GM21576 (cell line): ENCODE measurements at regions not wholly inside any gene's neighbourhood (a gene's known extent, or its start where the extent isn't known, plus 50 kb on each side); places are given as distances from the start of the nearest gene placed in this dataset.
"Not testable (repeated sequence)": the region's sequence is repeated elsewhere in the genome, so short reads cannot be mapped to it uniquely, and the experiment has no call there.

Experiments used
- ATAC-seq: cut with Tn5 transposase; IDR thresholded peaks from one replicate; pipeline ENCODE4 v1.9.1; 2021; ENCODE audit warnings: mild to moderate bottlenecking, moderate library complexity; ENCODE audit not compliant: unreplicated experiment

DNA sequence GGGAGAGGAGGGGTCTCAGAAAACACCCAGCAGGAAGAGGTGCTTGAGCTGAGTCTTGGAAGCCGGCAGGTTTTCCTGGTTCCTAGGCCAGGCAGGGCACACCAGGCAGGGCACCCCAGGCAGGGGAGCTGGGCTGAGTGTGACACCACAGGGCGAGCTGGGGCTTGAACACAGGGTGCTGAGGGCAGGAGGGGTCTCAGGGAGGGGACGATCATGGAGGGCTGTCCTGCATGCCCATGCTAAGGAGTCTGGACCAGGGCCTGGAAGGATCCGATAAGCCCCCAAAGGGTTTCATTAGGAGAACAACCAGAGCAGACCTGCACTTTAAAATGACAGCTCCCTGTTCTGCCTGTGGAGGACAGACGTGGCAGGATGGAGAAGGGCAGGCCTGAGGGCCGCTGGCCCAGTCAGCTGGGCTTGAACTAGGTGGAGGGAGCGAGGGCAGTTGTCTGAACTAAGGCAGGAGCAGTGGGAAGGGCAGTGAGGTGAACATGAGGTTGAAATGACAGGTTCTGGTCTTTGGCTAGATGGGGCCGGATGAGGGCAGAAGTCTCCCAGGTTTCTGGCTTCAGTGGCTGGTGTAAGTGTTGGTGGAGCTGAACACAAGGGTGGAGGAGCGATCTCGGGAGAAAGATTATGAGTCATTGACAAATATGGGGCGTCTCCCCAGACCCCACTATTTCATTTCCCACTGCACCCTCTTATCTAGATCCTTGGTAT, 171.0 kb upstream of the PZP start:
- ATAC-seq, result no peak

DNA sequence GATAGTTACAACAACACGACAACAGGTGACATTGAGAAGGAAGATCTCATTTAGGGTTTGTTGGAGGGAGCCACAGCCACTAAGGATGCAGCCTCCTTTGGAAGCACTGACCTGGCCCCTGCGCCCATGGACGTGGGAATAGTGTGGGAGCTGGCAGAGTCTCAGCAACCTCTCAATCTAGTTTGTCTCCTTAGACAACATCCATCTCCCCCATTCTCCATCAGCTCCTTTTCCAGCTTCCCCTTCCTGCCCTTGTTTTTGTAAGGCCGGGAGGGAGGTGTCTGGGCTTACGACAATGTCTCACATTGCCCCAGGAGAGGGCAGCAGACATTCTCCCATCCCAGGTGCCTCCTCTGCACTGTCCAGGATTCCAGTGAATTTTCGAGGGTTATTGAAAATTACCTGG, 170.2 kb upstream of the PZP start:
- ATAC-seq, result no peak

DNA sequence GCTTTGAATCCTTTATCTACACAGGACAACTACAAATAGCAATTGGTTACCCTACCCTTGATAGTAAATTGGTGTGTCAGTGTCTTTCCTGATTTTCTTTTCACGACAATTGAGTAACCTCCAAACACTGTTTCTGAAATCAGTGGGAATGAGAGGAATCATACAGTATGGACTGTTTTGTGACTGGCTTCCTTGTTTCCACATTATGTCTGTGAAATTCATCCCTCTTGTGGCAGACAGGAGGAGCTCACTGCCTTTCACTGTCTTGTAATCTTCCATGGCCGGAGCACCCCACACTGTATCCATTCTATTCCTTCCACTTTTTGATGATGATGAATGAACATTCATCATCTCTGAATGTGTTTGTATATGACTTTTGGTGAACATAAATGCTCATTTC, 164.0 kb upstream of the PZP start:
- no peak for ATAC-seq

DNA sequence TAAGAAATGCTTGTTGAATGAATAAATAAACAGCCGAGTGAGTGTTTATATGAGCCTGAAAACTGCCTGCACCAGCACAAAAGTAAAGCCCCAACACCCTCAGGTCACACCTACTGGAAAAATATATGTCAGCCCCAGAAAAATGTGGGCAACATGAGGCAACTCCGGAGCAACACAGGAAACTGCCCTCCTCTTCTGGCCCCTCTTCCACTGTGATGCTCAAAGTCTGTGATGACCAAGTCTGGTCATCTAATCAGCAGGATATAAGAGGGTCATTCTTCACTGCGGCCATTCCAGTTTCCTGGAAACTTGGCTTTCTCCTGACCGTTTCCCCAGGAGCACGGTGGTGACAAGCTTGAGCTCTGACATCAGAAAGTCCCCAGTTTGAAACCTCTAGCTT, 159.6 kb upstream of the PZP start:
- no peak for ATAC-seq

DNA sequence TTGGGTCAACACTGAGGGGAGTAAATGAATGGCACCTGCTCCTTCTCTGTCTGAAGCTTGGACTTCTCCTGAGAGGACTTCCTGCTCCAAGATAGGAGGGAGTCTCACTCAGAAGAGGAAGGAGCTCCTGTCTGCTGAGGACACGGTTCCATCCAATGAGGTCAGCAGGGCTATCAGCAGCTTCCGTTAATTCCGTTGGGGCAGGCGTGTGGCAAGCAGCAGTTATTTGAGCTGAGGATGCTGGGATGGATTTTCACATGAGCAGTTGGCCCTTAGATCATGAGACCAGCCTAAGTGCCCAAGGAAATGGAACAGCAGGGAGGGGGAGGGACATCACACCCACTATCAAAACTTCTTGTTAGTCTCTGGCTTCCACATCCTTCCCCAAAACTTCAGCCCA, 159.0 kb upstream of the PZP start:
- no peak for ATAC-seq

DNA sequence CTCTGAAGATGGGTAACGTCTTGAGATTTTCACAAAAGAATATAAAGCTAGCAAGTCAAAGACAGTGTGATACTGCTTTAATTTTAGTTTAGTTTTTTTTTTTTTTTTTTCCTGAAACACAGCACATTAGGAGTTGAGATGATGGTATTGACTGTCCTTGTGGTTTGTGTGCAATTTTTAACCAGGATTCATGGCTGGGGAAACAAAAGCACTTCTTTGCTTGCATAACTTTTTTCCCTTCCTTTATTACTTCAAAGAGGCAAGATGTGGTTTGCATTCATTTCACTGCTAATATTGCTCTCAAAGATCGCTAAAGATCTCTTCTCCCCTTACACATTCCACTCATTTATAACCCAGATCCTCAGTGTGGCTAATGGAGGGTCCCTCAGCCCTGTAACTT, 157.1 kb upstream of the PZP start:
- no peak for ATAC-seq

DNA sequence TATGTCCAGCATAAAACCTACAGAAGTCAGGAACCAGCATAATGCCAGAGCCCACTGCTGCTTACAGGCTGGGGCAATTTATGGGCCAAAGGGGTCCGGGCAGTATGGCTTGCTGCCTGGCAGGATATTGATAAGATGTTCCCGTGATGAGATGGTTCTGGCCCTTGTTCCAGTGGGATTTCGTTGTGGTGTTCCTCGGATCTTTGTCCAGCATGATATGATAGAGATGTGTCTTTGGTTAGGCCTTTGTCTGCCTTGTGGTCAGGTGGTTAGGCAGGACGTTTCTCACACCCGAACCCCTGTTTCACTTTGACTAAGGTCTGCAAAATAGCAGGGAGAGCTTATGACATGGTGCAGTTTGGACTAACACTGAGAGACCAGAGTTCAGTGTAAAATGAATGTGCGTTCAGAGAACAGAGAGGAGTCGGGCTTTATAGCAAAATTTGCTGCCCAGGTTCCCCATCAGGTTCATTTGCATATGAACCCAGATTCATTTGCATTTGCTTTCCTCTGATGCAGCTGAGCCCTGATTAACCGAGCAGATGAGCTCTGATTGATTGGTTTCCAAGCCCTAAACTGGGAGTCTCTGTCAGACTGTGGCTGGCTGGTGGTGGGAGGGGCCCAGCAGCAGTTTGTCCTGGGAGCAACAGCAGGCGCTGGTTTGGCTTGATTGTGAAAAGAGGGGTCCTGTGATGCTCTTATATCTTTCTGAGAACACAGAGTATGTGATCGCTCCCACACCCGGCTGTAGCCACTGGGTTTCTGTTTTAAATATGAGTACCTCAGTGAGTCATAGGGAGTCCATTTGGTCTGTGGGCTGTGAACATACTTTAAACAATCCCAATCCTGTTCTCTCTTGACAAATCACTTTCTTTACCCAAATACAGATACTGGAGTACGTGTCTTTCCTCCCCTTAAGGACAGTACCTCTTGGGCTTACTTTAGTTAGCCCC, 156.3 kb upstream of the PZP start:
- ATAC-seq, result peak; percentile 86

DNA sequence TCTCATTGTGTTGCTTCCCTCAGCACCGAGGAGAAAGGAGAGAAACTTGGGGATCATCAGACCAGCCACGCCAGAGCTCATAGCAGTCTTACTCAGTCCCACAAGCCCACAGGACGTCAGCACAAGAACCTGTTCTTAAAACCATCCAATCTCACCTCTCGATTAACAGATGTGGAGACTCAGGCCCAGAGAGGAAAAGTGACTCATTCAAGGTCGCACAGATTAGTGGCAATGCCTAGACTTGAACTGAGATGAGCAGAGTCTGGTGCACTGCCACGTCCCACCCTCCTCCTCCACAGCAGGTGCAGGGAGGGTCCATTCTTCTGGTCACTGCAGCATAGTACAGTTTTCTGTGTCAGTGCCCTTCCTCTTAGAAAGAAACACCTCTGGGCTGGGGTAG, 154.9 kb upstream of the PZP start:
- ATAC-seq, result no peak

DNA sequence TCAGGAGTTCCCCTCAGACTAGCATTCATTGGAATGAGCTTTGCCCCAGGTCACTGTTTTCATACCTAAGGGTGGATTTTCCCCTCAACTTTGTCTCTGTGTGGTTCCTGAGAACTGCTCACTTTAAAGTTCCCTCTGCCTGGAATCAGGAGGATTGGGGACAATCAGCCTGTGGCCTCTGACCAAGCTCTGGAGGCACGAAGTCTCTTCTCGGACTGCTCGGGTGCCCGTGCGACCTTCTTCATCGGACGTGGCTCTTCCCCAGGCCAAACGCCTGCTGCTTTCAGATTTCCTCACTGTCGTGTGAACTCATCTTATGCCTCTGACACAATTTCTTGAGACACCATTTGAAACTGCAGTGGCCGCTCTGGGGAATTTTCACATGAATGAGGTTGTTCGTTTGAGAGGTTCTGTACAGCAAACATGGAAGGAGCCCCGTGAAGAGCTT, 153.7 kb upstream of the PZP start:
- no peak for ATAC-seq

DNA sequence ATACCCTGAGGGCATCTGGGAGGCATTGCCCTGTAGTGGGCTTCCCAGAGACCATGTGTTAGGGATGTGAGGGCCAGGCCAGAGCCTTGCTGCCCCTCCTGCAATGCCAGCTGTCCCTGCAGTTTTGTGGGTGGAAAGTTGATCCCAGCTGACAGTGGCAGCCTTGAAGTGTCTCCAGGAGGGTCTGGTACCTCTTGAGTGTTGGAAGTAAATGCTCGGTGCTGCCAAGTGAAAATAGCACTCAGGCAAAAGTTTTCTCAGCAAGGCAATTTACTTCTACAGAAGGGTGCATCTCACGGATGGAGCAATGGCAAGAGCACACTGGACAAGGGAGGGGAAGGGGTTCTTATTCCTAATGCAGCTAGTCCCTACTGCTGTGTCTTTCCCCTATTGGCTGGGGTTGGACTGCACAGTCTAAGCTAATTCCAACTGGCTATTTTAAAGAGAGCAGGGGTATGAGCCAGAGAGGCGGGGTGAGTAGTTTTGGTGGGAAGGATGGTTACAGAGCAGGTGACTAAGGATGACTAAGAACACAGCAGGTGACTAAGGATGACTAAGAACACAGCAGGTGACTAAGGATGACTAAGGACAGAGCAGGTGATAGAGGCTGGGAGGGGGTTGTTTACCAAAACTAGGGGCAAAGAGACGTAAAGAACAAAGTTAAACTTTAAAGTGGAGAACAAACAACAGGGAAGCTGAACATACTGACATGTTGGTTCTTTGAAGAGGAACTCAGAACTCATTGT, 146.0 kb upstream of the PZP start:
- not testable (repeated sequence) for ATAC-seq

DNA sequence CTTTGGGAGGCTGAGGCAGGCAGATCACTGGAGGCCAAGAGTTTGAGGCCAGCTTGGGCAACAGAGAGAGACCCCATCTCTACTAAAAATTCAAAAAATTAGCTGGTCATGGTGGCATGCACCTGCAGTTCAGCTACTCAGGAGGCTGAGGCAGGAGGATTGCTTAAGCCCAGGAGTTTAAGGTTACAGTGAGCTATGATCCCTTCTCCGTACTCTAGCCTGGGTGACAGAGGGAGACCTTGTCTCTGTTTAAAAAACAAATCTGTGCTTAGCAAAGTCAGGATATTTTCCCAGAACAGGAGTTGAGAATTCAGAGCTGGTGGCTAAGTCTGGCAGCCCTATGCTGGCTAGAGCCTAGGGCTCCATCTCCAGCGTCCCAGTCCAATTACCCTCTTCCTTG, 142.9 kb upstream of the PZP start:
- no peak for ATAC-seq

DNA sequence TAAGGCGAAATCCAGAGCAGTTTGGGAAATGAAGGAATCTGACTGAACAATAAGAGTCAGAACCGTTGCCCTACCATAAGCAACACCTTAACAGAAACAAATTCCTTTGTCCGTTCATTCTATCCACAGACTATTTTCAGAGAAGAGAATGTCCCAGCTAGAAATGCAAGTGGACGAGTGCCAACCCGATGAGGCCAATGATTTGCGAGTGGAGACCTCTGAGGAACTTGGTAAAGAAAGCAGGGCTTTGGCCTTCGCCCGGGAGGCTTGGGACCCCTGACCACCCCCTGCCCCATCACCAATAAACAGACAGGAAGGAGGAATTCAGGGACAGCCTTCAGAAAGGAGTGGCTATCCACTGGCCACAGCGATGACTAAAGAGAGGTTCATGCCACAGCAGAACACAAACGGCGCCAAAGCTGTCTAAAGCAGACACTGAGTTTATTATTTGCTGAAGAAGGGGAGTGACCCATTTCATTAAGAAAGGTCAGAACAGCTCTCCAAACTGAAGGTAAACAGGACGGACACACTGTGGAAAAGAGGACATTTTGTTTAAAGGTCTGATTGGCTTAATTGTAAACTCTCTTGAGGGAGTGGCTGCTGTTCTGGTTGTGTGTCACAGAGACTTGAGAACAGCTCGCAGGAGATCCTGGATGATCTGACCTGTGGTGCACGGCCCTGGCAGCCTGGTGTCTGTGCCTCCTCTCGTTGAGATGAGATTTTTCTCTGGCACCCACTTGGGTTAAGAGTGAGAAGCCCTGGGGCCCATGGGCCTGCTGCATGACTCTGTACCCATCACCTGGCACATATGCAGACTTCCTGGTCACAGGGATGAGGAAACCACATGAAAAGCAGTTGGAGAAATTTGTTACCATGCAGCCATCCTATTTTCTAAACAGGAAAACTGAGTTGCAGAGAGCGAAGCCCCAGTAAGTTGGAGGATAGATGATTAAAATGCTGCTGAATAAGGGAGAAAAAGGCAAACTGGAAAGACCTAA, 142.0 kb upstream of the PZP start:
- ATAC-seq, result no peak

DNA sequence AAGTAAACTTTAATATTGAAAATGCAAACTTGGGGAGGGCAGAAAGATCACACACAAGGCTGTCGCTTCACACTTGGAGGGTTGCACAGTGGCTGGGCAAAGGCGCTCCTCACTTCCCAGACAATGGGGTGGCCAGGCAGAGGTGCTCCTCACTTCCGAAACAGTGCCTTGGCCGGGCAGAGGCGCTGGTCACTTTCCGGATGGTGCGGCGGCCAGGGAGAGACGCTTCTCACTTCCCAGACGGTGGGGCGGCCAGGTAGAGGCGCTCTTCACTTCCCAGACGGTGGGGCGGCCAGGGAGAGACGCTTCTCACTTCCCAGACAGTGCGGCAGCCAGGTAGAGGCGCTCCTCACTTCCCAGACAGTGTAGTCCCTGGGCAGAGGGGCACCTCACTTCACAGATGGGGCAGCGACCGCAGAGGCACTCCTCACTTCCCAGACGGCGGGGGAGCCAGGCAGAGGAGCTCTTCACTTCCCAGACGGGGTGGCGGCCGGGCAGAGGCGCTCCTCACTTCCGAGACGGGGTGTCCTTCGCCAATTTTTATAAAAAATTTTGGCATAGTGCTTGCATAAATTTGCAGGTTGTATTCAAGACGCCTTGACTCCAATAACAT, 140.8 kb upstream of the PZP start:
- ATAC-seq, result no peak

DNA sequence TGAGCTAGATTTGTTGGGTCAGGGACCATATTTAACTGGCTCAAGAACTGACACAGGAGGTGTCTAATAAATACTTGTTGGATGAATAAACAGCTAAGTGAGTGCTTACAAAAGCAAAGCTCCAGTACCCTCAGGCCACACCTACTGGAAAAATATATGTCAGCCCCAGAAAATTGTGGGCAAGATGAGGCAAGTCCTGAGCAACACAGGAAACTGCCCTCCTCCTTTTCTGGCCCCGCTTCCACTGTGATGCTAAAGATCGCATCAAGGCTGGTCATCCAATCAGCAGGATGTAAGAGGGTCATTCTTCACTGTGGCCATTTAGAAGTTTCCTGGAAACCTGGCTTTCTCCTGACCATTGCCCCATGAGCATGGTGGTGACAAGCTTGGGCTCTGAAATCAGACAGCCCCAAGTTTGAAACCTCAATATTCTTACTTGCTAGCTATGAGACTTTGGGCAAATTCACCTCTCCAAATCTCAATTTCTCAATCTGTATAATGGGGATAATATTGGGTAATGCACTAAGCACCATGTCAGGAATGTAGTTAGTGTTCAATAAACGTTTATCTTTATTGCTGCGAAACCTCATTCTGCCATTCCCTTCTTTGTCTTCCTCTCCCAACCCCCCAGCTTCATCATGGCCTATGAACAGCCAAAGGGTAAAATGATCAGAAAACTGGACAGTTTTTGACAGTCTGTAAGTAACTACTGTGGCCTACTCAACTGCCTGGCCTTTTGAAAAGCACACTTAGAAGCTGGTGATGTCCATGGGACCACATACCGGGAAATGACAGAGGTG, 139.3 kb upstream of the PZP start:
- ATAC-seq, result no peak

DNA sequence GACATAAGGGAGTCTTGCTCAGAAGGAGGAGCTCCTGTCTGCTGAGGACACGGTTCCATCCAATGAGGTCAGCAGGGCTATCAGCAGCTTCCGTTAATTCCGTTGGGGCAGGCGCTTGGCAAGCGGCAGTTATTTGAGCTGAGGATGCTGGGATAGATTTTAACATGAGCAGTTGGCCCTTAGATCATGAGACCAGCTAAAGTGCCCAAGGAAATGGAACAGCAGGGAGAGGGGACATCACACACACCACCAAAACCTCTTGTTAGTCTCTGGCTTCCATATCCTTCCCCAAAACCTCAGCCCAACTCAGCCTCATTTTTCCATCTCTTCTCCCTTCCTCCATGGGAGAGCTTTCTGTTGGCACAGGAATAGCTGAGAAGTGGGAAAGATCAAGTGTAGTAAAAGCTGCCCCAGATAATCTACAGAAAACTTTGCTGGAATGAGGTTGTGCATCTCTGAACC, 138.7 kb upstream of the PZP start:
- ATAC-seq, result no peak

DNA sequence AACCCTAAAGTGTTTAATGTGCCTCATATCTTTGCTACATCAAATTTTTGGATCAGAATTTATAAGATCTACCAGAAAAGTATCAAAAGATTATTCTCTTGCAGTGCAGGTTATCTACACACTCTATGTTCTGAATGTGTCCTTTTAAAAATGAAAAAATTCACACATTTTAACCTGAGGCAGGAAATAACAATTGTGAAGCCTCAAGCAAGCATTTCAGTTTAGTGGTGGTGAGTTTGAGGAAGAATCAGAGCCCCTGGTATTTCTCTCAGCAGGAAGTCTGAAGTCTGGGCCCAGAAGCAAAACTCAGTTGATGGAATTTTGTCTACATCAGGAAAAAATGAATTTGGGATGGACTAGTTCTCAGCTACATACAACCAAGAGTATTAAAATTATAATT, 137.0 kb upstream of the PZP start:
- ATAC-seq, result no peak

DNA sequence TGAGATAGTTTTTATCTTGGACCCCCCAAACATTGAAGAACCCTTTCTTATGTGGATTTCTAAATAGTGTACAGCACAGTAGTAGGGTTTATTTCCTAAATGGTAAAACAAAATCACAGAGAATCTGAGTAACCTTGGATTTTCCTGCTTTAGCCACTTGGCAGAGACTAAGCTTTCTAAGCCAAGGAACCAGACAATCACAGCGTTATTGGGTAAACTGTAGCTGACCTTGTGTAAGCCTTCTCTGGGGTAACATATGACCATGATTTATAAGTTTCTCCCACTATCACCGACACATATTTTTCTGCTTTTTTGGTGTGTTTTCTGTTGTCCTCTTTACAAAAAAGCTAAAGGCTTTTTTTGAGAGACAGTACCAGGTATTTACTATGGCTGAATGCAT, 136.3 kb upstream of the PZP start:
- ATAC-seq, result no peak

DNA sequence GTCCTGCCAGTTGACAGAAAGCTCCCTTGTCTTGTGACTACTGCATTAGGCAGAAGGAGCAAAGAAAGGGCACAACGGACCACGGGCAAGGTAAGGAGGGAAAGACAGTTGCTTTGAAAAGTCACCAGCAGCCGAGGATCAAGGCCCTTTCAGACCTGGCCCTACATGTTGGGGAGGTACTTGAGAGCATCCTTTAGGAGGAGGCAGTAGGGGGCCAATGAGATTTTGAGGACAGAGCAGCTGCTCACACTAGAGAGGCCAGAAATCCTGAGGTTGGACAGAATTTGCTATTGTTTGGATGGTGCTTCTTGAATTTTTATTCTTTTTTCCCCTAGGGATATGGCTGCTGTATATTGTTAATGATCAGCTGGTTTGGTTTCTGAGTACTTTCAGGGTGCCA, 135.5 kb upstream of the PZP start:
- ATAC-seq, result no peak
